SU-DHL-6 (cell line): ENCODE measurements at regions not wholly inside any gene's neighbourhood (a gene's known extent, or its start where the extent isn't known, plus 50 kb on each side); places are given as distances from the start of the nearest gene placed in this dataset.

Source experiments
- H2AFZ ChIP-seq: fragments of 200-600 bp; sonication (generic); 2 replicates; pipeline ENCODE4 v1.6.1; 2014; ENCODE audit warnings: low read depth, mild to moderate bottlenecking, moderate library complexity, mixed read lengths, antibody characterized with exemption, low read length; ENCODE audit not compliant: severe bottlenecking
- H3F3A ChIP-seq: fragments of 200-600 bp; shearing (Covaris generic); 2 replicates; pipeline ENCODE4 v1.6.0; 2016; ENCODE audit warnings: antibody characterized with exemption, mild to moderate bottlenecking; ENCODE audit not compliant: insufficient read depth
- H3K27ac ChIP-seq: fragments of 200-600 bp; sonication (generic); 2 replicates; pipeline ENCODE4 v1.5.1; 2016; ENCODE audit warnings: low read depth, mild to moderate bottlenecking, low read length, moderate library complexity, mixed read lengths
- H3K27me3 ChIP-seq: fragments of 200-600 bp; sonication (generic), shearing (Covaris generic); 2 replicates; pipeline ENCODE4 v1.6.0; 2014; ENCODE audit warnings: mild to moderate bottlenecking, low read length
- H3K36me3 ChIP-seq: fragments of 200-600 bp; sonication (generic); 2 replicates; pipeline ENCODE4 v1.6.1; 2014; ENCODE audit warnings: mild to moderate bottlenecking, low read length, mixed read lengths
- H3K4me2 ChIP-seq: fragments of 300-600, 200-600 bp; shearing (Covaris generic), sonication (generic); 2 replicates; pipeline ENCODE4 v1.6.0; 2014; ENCODE audit warnings: low read length, low read depth, mild to moderate bottlenecking; ENCODE audit not compliant: poor library complexity, severe bottlenecking
- H3K4me3 ChIP-seq: fragments of 200-600 bp; sonication (generic); 2 replicates; pipeline ENCODE4 v1.5.1; 2014; ENCODE audit warnings: antibody characterized with exemption, low read length, mild to moderate bottlenecking, mixed read lengths; ENCODE audit not compliant: insufficient read depth, poor library complexity, severe bottlenecking
- H3K79me2 ChIP-seq: fragments of 200-600 bp; sonication (generic); 2 replicates; pipeline ENCODE4 v1.6.1; 2014; ENCODE audit warnings: mild to moderate bottlenecking, low read length, moderate library complexity; ENCODE audit not compliant: insufficient read depth
- H3K9ac ChIP-seq: fragments of 200-600 bp; sonication (generic); 2 replicates; pipeline ENCODE4 v1.7.0; 2014; ENCODE audit warnings: mild to moderate bottlenecking, low read length
- H3K9me2 ChIP-seq: fragments of 200-600 bp; sonication (generic); replicated peaks from 2 replicates; pipeline ENCODE4 v1.6.1; 2014; ENCODE audit warnings: low read length; ENCODE audit not compliant: insufficient read depth
- H3K9me3 ChIP-seq: fragments of 200-600 bp; sonication (generic); 2 replicates; pipeline ENCODE4 v1.6.1; 2014; ENCODE audit warnings: low read length, mixed read lengths; ENCODE audit not compliant: insufficient read depth
- H4K20me1 ChIP-seq: fragments of 200-600 bp; sonication (generic); 2 replicates; pipeline ENCODE4 v1.6.1; 2014; ENCODE audit warnings: low read depth, mild to moderate bottlenecking, antibody characterized with exemption, low read length, moderate library complexity, mixed read lengths
- CTCF ChIP-seq: fragments of 200-600 bp; sonication (generic); IDR thresholded peaks from one replicate; pipeline ENCODE4 v1.5.1; 2017; ENCODE audit warnings: antibody characterized with exemption, mild to moderate bottlenecking, low read length, moderate library complexity; ENCODE audit not compliant: insufficient read depth, poor library complexity, severe bottlenecking
- EZH2phosphoT487 ChIP-seq: fragments of 200-600 bp; sonication (generic), shearing (Covaris generic); conservative IDR thresholded peaks from 2 replicates; pipeline ENCODE4 v1.6.1; 2018; ENCODE audit warnings: mild to moderate bottlenecking, antibody characterized with exemption, low read length, moderate library complexity, mixed read lengths

GRCh38 chr4:170247596-170247995 lies 157.8 kb upstream of the AADAT start:
- Histone ChIP-seq H3K27ac (no peak overlapping the region), H3F3A (no peaks in the 10 kb centered on the region), H3K9me2 (no peaks in the 10 kb centered on the region), H3K9ac (no peak overlapping the region), H3K79me2 (no peaks in the 10 kb centered on the region), H3K4me2 (no peak overlapping the region), H3K9me3 (no peaks in the 10 kb centered on the region), H3K36me3 (no peaks in the 10 kb centered on the region), H4K20me1 (no peaks in the 10 kb centered on the region), H3K27me3 (no peaks in the 10 kb centered on the region), H3K4me3 (no peak overlapping the region), H2AFZ (no peak overlapping the region)
- TF ChIP-seq CTCF (no peak), EZH2phosphoT487 (no peak)

- H3F3A ChIP-seq: no peaks in the 10 kb centered on the region
- H3K27me3 ChIP-seq: no peaks in the 10 kb centered on the region
- H3K36me3 ChIP-seq: no peaks in the 10 kb centered on the region
- H4K20me1 ChIP-seq: no peaks in the 10 kb centered on the region
- H3K9me2 ChIP-seq: no peaks in the 10 kb centered on the region
- no peaks in the 10 kb centered on the region for H3K79me2 ChIP-seq
- H3K9me3 ChIP-seq: no peaks in the 10 kb centered on the region
- H3K4me3 ChIP-seq: no peak overlapping the region
- H3K27ac ChIP-seq: no peak overlapping the region
- no peak overlapping the region for H3K9ac ChIP-seq
- TF ChIP-seq EZH2phosphoT487: no peak
- TF ChIP-seq CTCF: no peak
- no peak overlapping the region for H2AFZ ChIP-seq
- no peak overlapping the region for H3K4me2 ChIP-seq
These were observed 154.0 kb upstream of the AADAT start for GRCh38 chr4:170243662-170244288.

GRCh38 chr4:170242471-170242870 lies 152.7 kb upstream of the AADAT start:
- Histone ChIP-seq H2AFZ (no peak overlapping the region), H3K9ac (no peak overlapping the region), H3K36me3 (no peaks in the 10 kb centered on the region), H3K27me3 (no peaks in the 10 kb centered on the region), H3K79me2 (no peaks in the 10 kb centered on the region), H3K9me2 (no peaks in the 10 kb centered on the region), H3K27ac (no peak overlapping the region), H4K20me1 (no peaks in the 10 kb centered on the region), H3K9me3 (no peaks in the 10 kb centered on the region), H3K4me3 (no peak overlapping the region), H3K4me2 (no peak overlapping the region), H3F3A (no peaks in the 10 kb centered on the region)
- TF ChIP-seq CTCF: no peak
- TF ChIP-seq EZH2phosphoT487: no peak
